NCI-H146 (cell line): ENCODE measurements at regions not wholly inside any gene's neighbourhood (a gene's known extent, or its start where the extent isn't known, plus 50 kb on each side); places are given as distances from the start of the nearest gene placed in this dataset.
"Not testable (repeated sequence)": the region's sequence is repeated elsewhere in the genome, so short reads cannot be mapped to it uniquely, and the experiment has no call there.

ENCODE experiments used
- DNase-seq: peaks from one replicate; lab custom pipeline; 2025; lab: John Stamatoyannopoulos, UW

- no peak for DNase-seq
Measured at GRCh38 chr6:152811785-152812184, 61.2 kb downstream of the VIP start.

DNA sequence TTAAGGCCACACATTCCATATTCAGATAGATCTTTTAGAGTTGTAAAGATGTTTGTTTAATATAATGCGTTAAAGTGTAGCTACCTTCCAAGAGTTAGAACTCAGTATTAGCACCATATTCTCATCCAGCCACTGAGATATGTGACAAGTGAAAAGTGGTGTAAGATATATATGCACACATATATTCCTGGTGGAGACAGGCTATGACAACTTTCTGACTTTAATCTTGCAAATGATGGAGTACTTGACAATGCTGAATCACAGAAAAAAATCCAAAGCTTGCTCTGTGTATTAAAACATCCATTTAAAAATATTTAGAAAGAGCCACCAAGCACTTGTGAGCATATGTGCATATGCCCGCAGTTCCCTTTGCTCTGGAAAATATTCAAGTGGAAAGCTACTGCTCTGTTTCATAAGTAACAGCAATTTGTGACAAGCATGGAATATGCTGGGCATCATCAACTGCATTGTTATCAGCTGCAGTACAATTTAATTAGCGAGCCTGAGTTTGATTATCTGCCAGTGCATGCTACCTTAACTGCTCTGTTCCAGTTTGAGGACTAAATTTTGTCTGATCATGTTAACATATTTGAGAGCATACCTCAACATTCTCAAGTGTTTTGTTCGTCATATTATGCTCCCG lies 64.8 kb downstream of the VIP start:
- DNase-seq: no peak

GRCh38 chr6:152816055-152816454 lies 65.5 kb downstream of the VIP start:
- no peak for DNase-seq

GRCh38 chr6:152821525-152821924 lies 70.9 kb downstream of the VIP start:
- DNase-seq: no peak

DNA sequence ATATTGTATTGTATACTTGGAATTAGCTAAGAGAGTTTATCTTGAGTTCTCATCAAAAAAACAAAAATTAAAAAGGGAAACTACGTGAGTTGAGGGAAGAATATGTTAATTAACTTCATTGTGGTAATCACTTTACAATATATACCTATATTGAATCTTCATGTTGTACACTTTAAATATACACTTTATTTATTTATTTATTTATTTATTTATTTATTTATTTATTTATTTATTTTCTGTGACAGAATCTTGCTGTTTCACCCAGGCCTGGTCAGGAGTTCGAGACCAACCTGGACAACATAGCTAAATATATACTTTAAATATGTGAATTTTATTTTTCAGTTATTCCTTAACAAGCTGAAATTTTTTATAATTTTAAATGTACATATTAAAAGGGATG lies 74.1 kb downstream of the VIP start:
- DNase-seq: no peak

GRCh38 chr6:152828431-152828830 lies 77.8 kb downstream of the VIP start:
- no peak for DNase-seq

DNA sequence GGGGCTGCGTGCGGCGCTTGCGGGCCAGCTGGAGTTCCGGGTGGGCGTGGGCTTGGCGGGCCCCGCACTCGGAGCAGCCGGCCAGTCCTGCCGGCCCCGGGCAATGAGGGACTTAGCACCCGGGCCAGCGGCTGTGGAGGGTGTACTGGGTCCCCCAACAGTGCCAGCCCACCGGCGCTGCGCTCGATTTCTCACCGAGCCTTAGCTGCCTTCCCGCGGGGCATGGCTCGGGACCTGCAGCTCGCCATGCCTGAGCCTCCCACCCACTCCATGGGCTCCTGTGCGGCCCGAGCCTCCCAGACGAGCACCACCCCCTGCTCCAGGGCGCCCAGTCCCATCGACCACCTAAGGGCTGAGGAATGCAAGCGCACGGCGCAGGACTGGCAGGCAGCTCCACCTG lies 83.8 kb downstream of the VIP start:
- not testable (repeated sequence) for DNase-seq

DNA sequence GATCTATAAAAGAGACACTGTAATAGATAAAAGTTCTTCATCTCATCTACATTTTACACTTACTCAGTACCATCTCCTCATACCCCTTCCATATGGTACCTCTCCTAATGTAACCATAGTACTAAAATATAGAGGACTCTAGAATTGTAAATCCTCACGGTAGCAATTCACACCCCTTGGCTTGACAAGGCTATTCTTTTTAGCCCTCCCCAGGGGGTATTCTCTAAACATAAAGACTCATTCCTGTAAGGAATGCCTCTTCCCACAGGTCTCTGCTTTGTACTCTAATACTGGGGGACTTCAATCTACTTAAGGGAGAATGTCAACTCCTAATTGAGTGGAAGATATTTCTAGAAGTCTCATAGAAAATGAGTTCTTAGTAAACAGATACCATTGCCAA lies 85.9 kb downstream of the VIP start:
- DNase-seq: no peak

GRCh38 chr6:152845421-152845820 lies 94.8 kb downstream of the VIP start:
- DNase-seq: no peak

DNA sequence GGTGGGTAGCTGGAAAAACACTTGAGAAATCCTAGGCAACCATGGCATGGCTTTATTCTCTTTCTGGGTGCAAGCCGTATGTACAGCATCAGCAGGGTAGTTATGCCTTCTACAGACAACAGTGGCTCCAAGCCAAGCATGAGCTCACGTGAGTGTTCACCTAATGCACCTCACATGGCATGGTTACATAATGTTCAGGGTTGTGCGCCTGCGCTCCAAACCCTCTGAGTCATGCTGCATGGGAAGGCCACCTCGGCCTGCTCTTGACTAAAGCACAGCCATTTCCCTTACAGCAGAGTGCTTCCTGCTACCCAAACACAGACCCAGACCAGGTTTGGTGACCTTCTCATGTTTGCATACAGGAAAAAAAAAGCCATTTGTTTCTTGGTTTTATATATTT lies 96.2 kb downstream of the VIP start:
- no peak for DNase-seq

DNA sequence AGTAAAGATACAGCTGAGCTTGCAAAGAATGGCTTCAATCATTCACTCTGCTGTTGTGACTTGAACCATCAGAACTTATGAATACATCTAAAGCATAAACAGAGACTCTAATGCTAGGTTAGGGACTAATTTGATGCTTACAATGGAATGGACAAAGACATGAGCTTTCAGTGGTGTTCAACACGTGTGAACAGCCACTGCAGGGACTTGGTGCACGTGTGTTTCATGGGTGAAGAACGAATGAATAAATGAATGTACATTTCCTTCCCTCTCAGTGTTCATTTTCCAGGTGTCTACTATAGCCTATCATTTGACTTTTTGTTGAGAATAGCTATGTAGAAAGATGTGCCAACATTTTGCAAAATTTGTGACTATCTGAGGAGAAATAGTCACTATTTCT lies 98.3 kb downstream of the VIP start:
- DNase-seq: no peak

GRCh38 chr6:152854086-152854795 lies 103.6 kb downstream of the VIP start:
- no peak for DNase-seq

DNA sequence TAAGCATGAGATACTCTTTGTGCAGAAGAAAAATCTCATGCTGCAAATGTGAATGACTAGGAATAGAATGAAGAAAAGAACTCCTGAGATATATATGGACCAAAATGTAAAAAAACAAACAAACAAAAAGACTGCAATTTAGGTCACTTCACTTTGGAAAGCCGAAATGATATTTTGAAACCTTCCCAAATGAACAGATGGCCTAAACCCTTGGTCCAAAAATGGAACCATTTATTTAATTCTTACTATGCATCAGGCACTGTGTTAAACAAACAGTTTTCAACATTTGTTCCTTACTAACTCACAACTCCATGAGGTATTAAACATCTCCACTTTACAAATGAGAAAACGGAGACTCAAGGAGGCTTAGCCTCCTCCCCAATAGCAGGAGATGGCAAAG lies 107.5 kb downstream of the VIP start:
- no peak for DNase-seq

- no peak for DNase-seq
Measured at GRCh38 chr6:152859225-152859624, 108.6 kb downstream of the VIP start.

DNA sequence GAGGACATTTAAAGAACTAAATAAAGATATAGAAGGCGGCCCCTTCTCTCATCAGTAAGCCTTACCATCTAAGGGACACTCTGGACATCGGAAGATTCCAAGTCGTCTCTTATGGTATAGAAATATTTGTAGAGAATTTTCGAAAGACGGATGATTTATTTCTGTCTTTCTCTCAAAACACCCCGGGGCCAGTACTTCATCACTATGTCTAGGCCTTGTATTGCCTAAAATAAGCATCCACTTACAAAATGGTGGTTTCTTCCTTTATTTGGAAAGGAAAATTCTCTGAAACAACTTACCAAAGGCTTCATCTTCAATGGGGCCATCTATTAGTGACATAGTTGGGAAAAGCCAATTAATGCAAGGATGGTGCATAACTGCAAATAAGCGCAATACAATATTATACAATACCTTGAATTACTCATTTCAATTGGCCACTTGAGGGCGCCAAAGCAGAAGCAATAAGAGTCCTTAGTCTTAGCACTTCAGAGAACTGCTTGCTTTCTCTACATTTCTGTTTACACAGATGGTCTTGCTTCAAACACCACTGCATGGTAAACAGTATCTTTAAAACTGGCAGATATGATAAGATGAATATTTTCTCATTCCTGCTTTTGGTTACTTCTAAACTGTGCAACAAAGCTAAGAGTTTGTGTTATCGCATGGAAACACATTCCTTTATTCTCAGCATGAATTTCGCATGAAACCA lies 113.2 kb downstream of the VIP start:
- DNase-seq: peak; percentile 68

DNA sequence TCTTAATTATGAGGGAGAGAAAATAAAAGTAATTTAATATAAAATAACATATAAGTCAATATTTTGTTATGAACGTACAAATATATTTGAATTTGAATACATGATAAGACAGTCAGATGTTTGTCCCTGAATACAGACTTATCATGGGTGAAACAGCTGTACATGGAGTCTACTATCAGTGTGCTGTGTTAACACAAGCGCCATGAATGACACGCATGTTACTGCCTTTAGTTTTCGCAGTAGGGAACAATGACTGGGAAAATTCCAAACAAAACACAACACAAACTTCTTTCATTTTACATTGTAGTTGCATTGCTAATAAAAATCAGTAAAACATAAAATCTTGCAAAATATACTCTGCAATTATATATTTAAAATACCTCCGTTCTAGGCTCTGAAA lies 108.6 kb downstream of the FBXO5 start:
- no peak for DNase-seq

DNA sequence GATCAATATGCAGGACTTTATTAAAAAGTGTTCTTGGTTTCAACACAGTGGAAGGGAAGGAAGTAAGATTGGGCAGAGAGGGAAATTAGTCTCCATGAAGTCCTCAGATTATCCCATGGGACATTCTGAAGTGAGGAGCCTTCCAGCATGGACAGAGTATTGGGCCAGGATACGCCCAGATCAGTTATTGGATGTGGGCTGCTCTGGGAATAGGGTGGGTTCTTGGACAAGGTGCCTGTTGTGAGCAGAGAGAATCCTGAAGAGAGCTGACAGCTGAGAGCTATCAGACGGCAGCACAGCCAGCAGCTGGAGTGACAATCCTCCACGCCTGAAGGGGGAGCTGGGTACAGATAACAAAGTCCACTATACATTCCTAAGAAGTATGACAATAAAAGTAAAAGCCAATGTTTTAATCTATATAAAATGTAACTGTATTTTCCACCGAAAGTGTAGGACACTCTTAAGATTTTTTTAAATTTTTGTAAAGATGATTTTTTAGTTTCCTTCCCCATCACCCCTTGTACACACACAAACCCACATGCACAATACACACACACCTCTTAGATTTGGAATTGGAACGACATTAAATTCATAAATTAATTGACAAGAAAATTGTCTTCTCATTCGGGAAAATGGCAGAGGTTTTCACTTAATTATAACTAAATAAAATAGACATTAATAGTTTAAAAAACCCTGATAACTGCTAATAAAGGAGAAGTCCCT lies 107.8 kb downstream of the FBXO5 start:
- no peak for DNase-seq

- DNase-seq: no peak
Measured at GRCh38 chr6:152879681-152880080, 103.2 kb downstream of the FBXO5 start.

DNA sequence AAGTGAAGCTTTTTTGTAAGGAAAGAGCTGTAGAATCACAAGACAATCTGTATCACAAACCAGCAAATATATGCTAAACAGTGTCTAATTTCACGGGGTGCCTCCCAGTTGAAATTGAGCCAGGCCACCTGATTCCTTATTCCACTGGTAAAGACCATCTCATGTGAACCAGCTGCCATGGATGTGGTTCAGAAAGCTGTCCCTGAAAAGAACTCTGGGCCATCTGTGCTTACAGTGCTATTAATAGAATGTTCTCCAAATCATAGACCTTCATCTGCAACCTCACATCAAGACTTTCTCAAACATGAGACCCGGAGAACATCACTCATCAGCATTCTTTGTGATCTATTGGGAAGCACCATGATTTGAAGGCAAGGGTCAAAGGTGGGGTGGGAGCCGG lies 89.7 kb downstream of the FBXO5 start:
- no peak for DNase-seq

GRCh38 chr6:152896923-152897322 lies 85.9 kb downstream of the FBXO5 start:
- DNase-seq: no peak

DNA sequence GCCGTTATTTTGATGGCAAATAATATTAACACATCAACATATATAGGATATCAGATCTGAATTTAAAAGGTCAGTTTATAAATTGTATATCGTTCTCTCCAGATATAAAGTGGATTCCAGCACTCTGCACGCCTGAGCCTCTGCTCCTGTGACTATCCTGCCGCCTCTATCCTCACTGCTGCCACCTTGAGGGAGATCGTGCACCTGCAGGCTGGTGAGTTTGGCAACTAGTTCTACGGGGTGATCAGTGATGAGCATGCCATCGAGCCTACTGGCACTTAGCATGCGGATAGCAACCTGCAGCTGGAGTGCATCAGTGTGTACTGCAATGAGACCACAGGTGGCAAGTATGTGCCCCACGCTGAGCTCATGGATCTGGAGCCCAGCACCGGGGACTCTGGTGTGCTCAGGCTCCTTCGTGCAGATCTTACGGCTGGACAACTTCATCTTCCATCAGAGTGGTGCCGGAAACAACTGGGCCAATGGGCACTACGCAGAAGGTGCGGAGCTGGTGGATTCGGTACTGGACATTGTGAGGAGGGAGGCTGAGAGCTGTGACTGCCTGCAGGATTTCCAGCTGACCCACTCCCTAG lies 84.9 kb downstream of the FBXO5 start:
- peak; percentile 51 for DNase-seq

- DNase-seq: no peak
Measured at GRCh38 chr6:152904678-152905077, 78.2 kb downstream of the FBXO5 start.
